GM19324 (cell line): ENCODE measurements at regions not wholly inside any gene's neighbourhood (a gene's known extent, or its start where the extent isn't known, plus 50 kb on each side); places are given as distances from the start of the nearest gene placed in this dataset.

Experiments used
- ATAC-seq: cut with Tn5 transposase; IDR thresholded peaks from one replicate; pipeline ENCODE4 v1.9.1; 2021; ENCODE audit warnings: mild to moderate bottlenecking, moderate library complexity; ENCODE audit not compliant: unreplicated experiment, low FRiP score

DNA sequence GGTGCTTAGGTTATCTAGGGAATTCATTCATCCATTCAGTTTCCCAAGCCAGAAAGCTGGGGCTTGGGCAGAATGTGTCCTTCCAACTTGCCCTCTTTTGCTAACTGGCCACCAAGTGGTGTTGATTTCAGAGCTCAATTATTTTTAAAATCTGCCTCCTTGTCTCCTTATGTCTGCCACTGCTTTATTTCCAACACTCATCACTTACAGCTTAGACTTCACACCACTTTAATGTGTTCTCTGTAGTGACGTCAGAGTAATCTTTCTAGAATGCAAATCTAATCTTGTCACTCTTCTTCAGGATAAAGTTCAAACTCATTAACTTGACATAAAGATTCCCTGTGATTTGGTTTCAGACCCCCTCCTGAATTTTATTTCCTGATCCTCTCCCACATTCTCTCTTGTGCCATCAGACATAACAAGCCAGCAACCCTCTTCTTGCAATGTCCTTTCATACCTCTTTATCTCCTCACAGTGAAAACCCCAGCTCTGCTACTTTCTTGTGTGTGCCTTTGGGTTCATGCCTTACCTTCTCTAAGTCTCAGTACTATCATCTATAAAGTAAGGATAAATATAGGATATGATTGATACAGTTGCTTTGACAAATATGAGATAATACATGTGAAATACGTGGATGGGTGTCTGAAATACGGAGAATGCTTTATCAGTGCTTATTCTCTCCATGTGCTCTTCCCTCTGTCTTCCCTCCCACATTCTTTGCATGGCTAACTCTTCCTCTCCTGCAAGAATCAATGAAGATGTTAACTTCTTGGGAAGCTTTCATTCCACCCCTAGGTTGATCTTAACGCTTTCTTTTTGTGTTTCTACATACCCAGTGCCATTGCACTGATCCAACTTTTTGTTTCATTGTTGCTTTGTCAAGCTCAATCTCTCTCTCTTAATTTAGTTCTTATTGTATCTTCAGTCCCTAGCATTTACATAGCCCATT lies 522.7 kb upstream of the FZD8 start:
- ATAC-seq, result no peak

DNA sequence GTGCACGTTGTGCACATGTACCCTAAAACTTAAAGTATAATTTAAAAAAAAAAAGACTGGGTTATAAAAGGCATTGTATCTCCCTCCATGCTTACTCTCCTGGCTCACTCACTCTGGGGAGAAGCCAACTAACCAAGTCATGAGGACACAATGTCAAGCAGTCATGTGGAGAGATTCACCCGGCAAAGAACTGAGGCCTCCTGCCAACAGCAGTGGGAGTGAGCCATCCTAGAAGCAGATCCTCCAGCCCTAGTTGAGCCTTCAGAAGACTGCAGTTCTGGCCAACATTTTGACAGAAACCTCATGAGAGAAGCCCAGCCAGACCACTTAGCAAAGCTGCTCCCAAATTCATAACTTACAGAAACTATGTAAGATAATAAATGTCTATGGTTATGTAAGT lies 521.7 kb upstream of the FZD8 start:
- ATAC-seq, result no peak

DNA sequence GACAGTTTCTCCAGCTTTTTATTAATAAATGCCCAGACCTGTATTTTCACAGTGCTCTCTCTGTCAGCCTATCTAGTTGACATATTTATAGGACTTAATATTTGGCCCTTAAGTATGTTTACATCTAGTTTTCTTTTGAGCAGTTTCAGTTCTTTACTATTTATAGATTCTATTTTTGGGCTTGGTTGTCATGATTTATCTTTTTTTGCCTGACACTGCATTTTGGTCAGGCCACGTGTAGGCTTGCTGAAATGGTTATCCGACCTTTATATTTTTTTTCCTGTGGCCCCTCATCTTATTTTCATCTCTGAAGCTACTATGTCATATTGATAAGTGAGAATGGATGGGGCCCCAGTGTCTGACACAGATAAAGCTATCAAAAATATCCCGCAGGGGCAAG lies 515.4 kb upstream of the FZD8 start:
- ATAC-seq, result no peak

DNA sequence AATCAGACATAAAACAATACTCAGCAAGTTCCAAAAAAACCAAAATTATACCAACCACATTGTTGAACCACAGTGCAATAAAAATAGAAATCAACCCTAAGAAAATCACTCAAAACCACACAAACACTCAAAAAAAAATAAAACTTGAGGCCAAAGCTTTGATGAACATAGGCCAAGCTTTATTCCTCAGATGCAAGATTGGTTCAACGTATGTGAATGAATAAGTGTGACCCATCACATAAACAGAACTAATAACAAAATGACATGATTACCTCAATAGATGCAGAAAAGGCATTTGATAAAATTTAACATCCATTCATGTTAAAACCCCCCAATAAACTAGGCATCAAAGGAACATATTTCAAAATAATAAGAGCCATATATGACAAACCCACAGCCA lies 506.1 kb upstream of the FZD8 start:
- ATAC-seq, result no peak

GRCh38 chr10:36147529-36147928 lies 505.4 kb upstream of the FZD8 start:
- ATAC-seq, result no peak

DNA sequence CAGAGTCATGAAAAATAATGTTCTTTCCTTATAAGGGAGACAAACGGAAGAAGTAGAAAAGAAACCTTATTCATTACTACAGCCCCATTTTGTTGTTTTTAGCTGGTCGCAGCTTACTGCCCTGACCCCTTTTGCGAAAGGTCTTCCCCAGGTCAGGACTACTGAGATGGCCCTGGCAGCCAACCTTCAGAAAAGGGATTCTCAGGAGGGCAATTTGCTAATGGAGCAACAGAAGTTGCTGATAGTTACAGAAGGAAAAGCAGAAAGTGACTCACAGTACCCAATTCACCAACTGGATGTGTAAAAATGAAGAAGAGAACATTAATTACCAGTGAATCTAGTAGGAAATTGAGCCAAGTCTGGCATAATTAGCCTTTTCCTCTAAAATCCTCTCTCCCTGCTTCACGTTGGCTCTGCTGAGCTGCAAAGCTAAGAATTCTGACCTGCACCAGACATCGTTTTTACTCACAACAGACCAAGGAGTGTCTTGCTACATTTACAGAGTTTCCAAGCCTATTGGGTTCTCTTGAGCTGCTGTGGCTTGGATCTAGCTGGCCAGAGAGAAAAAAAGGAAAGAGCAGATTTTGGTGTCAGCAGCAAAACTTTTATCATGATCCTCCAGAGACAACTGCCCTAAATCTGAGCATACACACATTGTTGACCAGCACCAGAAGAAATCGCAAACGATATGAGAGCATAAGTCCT lies 499.9 kb upstream of the FZD8 start:
- ATAC-seq, result no peak

DNA sequence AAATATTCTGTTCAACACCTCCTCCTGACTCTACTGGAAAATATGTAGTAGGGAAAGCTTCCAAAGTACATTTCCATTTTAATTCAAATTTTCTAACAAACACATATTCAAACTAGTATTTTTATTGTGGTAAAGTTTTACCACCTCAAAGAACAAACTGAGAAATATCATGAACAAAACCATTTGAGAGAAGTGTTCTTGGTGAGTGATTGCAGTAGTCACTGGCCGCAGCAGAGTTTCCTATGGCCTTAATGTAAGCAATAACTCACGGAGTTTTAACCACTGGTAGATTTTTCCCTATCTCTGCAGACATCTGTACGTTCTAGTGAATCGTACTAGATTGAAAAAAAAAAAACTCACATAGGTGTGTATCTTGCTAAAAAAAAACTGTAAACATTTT lies 487.0 kb upstream of the FZD8 start:
- ATAC-seq, result no peak

GRCh38 chr10:36126076-36126475 lies 484.0 kb upstream of the FZD8 start:
- ATAC-seq, result no peak

GRCh38 chr10:36119455-36119854 lies 477.4 kb upstream of the FZD8 start:
- no peak for ATAC-seq

DNA sequence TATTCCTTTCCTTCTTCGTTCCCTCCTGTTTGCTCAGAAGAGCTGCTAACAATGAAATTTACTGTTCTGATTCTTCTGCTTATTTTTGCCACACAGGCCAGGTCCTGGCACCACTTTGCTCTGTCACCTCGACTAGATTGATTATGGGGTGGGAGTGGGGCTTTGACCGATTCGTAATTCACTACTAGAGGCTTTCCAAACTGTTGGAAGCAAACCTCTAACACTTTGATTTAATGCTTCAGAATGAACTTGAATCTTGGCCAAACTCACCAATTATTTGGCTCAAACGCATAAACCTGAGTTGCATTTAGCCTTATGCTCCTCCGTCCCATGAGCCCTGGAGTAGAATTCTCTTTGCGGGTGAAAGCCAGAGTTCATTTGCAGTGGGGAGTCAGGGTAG lies 476.2 kb upstream of the FZD8 start:
- no peak for ATAC-seq

DNA sequence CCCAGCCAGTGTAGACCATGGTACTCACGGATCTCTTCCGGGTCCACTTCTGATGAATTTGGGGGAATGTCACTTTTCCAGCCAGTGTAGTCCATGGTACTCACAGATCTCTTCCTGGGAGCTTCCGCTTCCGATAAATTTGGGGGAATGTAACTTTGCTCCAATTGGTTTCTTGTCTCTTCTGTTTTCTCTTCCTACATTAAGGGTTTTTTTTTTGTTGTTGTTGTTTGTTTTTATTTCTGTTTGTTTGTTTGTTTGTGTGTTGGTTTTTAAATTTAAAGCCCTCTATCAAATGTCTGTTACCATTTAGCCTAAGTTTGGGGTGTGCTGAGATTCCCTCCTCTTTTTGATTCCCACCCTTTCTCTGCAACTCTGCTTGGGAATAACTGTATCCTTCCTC lies 475.8 kb upstream of the FZD8 start:
- ATAC-seq, result no peak

DNA sequence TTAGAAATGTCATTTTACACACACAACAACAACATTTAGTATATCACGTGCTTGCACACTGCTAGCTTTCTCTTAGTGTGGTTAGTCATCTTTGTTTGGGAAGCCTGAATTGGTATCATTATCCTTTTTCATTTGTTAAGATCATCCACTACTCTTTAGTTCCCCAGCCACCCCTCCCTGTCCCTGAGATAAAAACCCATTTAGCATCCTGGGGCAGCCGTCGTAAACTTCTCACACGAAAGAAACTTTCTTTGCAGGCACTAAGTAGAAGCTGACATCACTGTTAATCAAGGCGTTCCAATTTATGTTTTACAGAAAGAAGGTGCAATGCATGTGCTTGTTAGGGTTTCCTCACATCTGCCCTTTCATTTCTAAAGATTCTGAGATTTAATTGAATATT lies 475.1 kb upstream of the FZD8 start:
- no peak for ATAC-seq

DNA sequence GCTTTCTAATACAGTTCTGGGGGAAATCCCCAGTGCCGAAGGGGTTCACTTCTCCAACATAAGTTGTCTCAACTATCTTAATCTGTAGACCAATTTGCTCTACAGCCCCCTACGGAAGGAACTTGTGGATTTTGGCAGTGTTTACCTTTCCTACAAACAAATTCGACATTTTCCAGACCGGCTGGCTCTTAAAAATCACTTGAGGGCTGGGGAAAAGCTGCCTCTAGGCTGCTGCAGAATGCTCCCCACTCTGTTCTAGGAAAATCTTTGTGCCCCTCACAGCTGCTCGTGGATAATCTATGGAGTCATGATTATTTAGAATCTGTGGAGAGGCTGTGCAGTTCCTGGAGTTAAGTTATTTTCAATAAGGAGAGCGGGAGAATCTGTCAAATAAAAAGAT lies 474.6 kb upstream of the FZD8 start:
- ATAC-seq, result no peak

DNA sequence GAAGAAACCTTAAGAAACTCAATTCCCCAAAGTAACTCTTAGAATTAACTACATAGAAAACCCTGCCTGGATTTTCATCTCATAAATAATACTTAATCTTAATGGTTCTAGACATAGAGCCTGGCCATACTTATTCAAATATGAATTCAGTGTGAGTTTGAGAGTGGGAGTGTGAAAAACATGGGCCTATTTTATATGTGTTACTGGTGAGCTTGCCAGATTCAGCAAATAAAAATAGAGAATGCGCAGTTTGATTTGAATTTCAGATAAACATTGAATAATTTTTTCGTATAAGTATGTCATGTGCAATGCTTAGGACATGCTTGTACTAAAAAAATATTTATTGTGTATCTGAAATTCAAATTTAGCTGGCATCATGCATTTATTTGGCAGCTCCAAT lies 473.9 kb upstream of the FZD8 start:
- ATAC-seq, result no peak

GRCh38 chr10:36115364-36115763 lies 473.3 kb upstream of the FZD8 start:
- ATAC-seq, result no peak

DNA sequence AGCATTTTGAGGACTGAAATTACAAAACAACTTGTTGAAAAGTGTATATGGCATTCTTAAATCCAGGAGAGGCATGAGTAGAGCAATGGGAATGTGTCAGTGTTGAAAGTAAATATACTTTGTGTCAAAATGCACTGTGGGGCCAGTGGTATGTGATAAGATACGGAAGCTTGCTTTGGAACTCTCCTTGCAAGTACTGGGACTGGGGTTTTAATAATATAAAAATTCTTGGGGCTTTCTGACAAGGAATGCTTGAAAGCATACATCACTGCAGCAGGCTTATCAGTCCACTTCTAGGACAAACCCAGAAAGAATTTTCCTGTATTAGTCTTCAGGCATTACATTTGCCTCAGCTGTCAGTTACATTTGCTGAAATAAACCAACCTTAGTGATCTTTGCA lies 472.8 kb upstream of the FZD8 start:
- no peak for ATAC-seq

GRCh38 chr10:36114141-36114540 lies 472.0 kb upstream of the FZD8 start:
- no peak for ATAC-seq

- no peak for ATAC-seq
These were observed 469.6 kb upstream of the FZD8 start for GRCh38 chr10:36111676-36112075.

- no peak for ATAC-seq
These were observed 468.0 kb upstream of the FZD8 start for GRCh38 chr10:36110097-36110496.

DNA sequence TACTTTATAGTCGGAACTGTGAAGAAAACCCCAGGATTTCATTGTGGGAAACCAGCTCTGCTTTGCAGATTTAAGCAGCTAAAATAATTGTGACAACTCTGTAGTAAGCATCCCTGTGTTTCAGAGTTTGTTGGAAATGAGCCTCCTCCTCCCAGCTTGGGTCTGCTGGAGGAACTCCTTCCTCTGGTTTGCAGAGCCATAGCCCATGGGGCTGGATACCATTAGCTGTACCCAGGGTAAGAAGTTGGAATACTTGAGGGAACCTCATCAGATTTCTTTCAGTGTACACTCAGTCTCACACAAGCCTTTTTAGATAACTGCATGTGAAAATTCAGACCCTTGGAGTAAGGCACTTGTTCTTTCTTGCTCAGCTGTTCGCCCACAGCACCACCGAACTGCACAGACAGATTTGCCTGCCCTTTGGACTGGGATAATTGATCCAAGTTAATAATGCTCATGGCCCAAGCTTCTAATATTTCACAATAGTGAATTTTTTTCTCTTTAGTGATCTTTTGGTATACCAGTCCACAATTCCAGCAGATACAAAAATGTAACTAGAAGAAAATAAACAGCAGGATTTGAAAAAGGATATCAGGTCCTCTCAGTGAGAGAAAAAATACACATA lies 467.4 kb upstream of the FZD8 start:
- no peak for ATAC-seq

DNA sequence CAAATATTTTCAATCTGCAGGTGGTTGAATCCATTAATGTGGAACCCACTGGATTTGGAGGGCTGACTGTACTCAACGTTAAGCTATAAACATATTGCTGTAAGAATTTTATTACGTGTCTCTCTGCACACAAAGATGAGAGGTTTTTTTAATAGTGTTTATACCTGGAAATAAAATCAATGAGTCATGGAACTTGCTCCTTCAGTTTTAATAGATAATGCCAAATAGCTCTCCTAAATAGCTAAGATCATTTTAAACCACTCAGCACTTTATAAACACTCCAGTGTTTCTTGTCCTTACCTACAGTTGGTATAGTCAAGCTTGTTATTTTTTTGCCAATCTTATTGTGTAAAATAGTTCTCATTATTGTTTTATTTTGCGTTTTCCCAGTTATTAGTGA lies 455.6 kb upstream of the FZD8 start:
- ATAC-seq, result no peak

DNA sequence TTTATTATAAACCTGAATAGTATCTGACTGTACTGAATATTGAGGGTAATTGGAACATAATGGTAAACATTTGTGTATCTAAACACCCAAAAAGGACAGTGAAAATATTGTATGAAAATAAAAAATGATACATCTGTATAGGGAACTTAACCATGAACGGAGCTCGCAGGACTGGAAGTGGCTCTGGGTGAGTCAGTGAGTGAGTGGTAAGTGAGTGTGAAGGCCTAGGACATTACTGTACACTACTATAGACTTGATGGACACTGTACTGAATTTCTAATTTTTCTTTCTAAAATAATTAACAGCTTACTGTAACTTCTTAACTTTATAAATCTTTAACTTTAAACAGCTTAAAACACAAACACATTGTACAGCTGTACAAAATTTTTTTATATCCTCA lies 454.5 kb upstream of the FZD8 start:
- no peak for ATAC-seq
